KMS-11 (cell line): ENCODE measurements at regions not wholly inside any gene's neighbourhood (a gene's known extent, or its start where the extent isn't known, plus 50 kb on each side); places are given as distances from the start of the nearest gene placed in this dataset.

Experiments used
- H2AFZ ChIP-seq: fragments of 200-600 bp; sonication (generic); 2 replicates; pipeline ENCODE4 v1.6.1; 2016; ENCODE audit warnings: antibody characterized with exemption, mixed run types, low read depth
- H3K27ac ChIP-seq: fragments of 200-600 bp; sonication (generic); 2 replicates; pipeline ENCODE4 v1.6.1; 2016; ENCODE audit warnings: mild to moderate bottlenecking, mixed run types
- H3K27me3 ChIP-seq: fragments of 200-600 bp; sonication (generic); 2 replicates; pipeline ENCODE4 v1.6.1; 2017; ENCODE audit warnings: mild to moderate bottlenecking, low read depth, mixed run types, moderate library complexity; ENCODE audit not compliant: insufficient read depth
- H3K36me3 ChIP-seq: fragments of 200-600 bp; sonication (generic); 2 replicates; pipeline ENCODE4 v1.6.1; 2017; ENCODE audit warnings: mild to moderate bottlenecking, mixed run types; ENCODE audit not compliant: insufficient read depth
- H3K4me1 ChIP-seq: fragments of 200-600 bp; sonication (generic); 2 replicates; pipeline ENCODE4 v1.6.1; 2016; ENCODE audit warnings: mild to moderate bottlenecking, low read depth, mixed run types; ENCODE audit not compliant: poor library complexity, severe bottlenecking
- H3K4me2 ChIP-seq: fragments of 200-600 bp; sonication (generic); 2 replicates; pipeline ENCODE4 v1.7.0; 2016; ENCODE audit warnings: mild to moderate bottlenecking, mixed run types
- H3K4me3 ChIP-seq: fragments of 200-600 bp; sonication (generic); IDR thresholded peaks from 2 replicates; pipeline ENCODE4 v1.6.1; 2017; ENCODE audit warnings: low read depth, low read length, mixed read lengths; ENCODE audit not compliant: insufficient read depth
- H3K79me2 ChIP-seq: fragments of 200-600 bp; sonication (generic); 2 replicates; pipeline ENCODE4 v1.6.1; 2016; ENCODE audit warnings: low read depth, mixed run types; ENCODE audit not compliant: insufficient read depth
- H3K9ac ChIP-seq: fragments of 200-600 bp; sonication (generic); 2 replicates; pipeline ENCODE4 v1.6.1; 2016; ENCODE audit warnings: mild to moderate bottlenecking, mixed run types
- H4K20me1 ChIP-seq: fragments of 200-600 bp; sonication (generic); 2 replicates; pipeline ENCODE4 v1.6.1; 2016; ENCODE audit warnings: mild to moderate bottlenecking, mixed run types; ENCODE audit not compliant: insufficient read depth
- CTCF ChIP-seq: fragments of 200-600 bp; sonication (generic); conservative IDR thresholded peaks from 2 replicates; pipeline ENCODE4 v1.6.1; 2017; ENCODE audit warnings: low read depth, mild to moderate bottlenecking, antibody characterized with exemption, low read length, moderate library complexity, mixed read lengths

GRCh38 chr3:177569875-177570657 lies 372.8 kb upstream of the TBL1XR1 start:
- H2AFZ ChIP-seq = no peak overlapping the region
- no peaks in the 10 kb centered on the region for H3K27me3 ChIP-seq
- H3K4me3 ChIP-seq = no peak overlapping the region
- H3K4me1 ChIP-seq = no peaks in the 10 kb centered on the region
- H4K20me1 ChIP-seq = no peaks in the 10 kb centered on the region
- H3K36me3 ChIP-seq = no peaks in the 10 kb centered on the region
- TF ChIP-seq CTCF = no peak
- no peaks in the 10 kb centered on the region for H3K79me2 ChIP-seq
- no peak overlapping the region for H3K27ac ChIP-seq
- H3K4me2 ChIP-seq = no peak overlapping the region
- H3K9ac ChIP-seq = no peak overlapping the region

- Histone ChIP-seq H3K27ac (no peak overlapping the region), H3K36me3 (no peaks in the 10 kb centered on the region), H3K4me1 (no peaks in the 10 kb centered on the region), H3K9ac (no peak overlapping the region), H4K20me1 (no peaks in the 10 kb centered on the region), H3K4me2 (no peak overlapping the region), H3K79me2 (no peaks in the 10 kb centered on the region), H3K4me3 (no peak overlapping the region), H3K27me3 (no peaks in the 10 kb centered on the region), H2AFZ (no peak overlapping the region)
- no peak for TF ChIP-seq CTCF
These were observed 374.1 kb upstream of the TBL1XR1 start for GRCh38 chr3:177571271-177571943.

- Histone ChIP-seq H3K4me3 (no peak overlapping the region), H3K27ac (no peak overlapping the region), H2AFZ (no peak overlapping the region), H3K4me1 (no peaks in the 10 kb centered on the region), H3K36me3 (no peaks in the 10 kb centered on the region), H3K79me2 (no peaks in the 10 kb centered on the region), H3K9ac (no peak overlapping the region), H4K20me1 (no peaks in the 10 kb centered on the region), H3K4me2 (no peak overlapping the region), H3K27me3 (no peaks in the 10 kb centered on the region)
- no peak for TF ChIP-seq CTCF
These were observed 374.6 kb upstream of the TBL1XR1 start for GRCh38 chr3:177571944-177572315.

- no peak for TF ChIP-seq CTCF
- Histone ChIP-seq H2AFZ (no peak overlapping the region), H3K27me3 (no peaks in the 10 kb centered on the region), H3K4me1 (no peaks in the 10 kb centered on the region), H3K36me3 (no peaks in the 10 kb centered on the region), H3K4me3 (no peak overlapping the region), H3K4me2 (no peak overlapping the region), H3K9ac (no peak overlapping the region), H3K27ac (no peak overlapping the region), H4K20me1 (no peaks in the 10 kb centered on the region), H3K79me2 (no peaks in the 10 kb centered on the region)
These were observed 377.1 kb upstream of the TBL1XR1 start for GRCh38 chr3:177574222-177574856.
